D721Med (cell line): ENCODE measurements at regions not wholly inside any gene's neighbourhood (a gene's known extent, or its start where the extent isn't known, plus 50 kb on each side); places are given as distances from the start of the nearest gene placed in this dataset.

Source experiments
- DNase-seq: peaks from one replicate; pipeline ENCODE4 v3.0.0; 2011; ENCODE audit warnings: low spot score; ENCODE audit not compliant: insufficient read length
- FAIRE-seq: peaks from 2 replicates; lab custom pipeline; 2011; peaks lifted over from hg19 to GRCh38; lab: Jason Lieb, UNC
- CTCF ChIP-seq: IDR thresholded peaks from 2 replicates; pipeline ENCODE4 v1.5.1; 2012; ENCODE audit warnings: mild to moderate bottlenecking, control low read depth; ENCODE audit not compliant: insufficient read depth; ENCODE audit errors: missing control alignments

DNA sequence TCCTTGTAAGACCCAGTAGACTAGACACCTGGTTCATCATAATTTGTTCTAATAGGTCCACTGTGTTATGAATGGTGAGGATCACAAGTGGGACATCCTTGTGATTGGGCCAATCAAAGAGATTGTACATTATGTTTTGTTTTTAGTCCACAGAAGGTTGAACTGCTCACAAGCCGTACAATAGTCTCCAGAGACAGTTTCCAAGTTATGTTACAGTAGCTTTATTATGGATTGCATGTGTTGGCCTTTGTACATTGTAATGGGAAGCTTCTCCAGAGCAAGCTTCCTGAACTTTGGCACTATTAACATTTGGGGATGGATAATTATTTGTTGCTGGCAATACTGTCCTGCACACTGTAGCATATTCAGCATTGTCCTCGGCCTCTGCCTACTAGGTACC lies 86.1 kb downstream of the MAGEB10 start:
- no peak for TF ChIP-seq CTCF
- no peak for DNase-seq
- no peak for FAIRE-seq

DNA sequence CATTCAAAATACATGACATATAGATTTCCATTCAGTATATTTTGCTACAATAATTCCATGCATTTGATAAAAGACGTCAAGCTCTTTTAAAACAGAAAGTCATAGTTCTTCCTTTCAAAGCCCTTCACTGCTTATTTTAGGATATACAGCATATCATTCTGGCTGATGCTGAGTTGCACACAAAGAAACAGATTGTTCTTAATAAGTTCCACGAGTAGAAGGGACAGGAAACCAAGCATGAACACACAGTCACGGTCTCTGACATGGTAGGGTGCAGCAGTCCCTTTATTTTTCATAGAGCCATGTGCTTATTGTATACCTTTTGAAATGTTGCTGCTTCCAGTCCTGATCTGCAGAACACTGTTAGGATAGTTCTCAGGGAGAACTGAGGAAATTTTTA lies 85.4 kb downstream of the MAGEB10 start:
- FAIRE-seq, result no peak
- no peak for TF ChIP-seq CTCF

GRCh38 chrX:27890611-27891010 lies 82.8 kb downstream of the MAGEB10 start:
- no peak for TF ChIP-seq CTCF

More for the DNA sequence above, 85.4 kb downstream of the MAGEB10 start:
- no peak for DNase-seq

GRCh38 chrX:27889878-27890277 lies 82.1 kb downstream of the MAGEB10 start:
- DNase-seq (no peak), FAIRE-seq (no peak)

More at GRCh38 chrX:27890611-27891010, 82.8 kb downstream of the MAGEB10 start:
- no peak for DNase-seq
- FAIRE-seq, result no peak

DNA sequence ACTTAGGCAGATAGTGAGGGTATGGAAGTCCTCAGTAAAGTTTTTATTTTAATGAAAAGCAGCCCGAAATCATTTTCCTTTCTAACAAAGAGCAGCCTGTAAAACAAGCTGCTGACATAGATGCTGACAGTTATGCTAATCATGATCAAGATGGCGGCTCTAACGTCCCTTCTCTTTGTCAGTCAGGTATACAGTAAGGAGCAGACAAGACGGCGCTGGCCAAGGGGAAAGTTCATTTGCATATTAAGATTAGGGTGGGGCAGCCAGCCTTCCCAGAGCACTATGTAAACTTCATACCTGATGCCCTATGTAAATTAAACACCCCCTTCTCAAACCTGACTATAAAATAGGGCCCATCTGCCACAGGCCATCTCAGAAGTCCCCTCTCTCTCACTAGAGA lies 76.9 kb downstream of the MAGEB10 start:
- DNase-seq, result no peak
- no peak for TF ChIP-seq CTCF
- FAIRE-seq, result no peak

More at GRCh38 chrX:27889878-27890277, 82.1 kb downstream of the MAGEB10 start:
- TF ChIP-seq CTCF, result no peak

- DNase-seq (no peak), FAIRE-seq (no peak)
- no peak for TF ChIP-seq CTCF
Observed at GRCh38 chrX:27883468-27884092, 75.8 kb downstream of the MAGEB10 start.

DNA sequence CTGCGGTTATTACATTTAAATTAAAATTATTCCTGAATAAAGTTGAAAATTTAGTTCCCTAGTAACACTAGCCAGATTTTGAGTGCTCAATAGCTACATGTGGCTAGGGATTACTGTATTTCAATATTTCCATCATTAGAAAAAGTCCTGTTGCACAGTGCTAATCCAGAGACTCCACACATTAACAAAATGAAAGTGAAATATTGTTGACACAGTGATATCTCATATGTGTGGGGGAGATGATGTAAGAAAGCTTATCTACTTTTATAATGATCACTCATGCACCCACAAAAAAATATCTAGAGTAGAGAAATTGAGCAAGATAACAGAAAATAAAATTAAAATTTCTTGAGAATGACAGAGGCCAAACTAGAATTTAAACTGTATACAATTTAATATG lies 74.9 kb downstream of the MAGEB10 start:
- FAIRE-seq (no peak), DNase-seq (no peak)
- no peak for TF ChIP-seq CTCF
